Lower leg skin (tissue), 3 donors: ENCODE measurements at regions not wholly inside any gene's neighbourhood (a gene's known extent, or its start where the extent isn't known, plus 50 kb on each side); places are given as distances from the start of the nearest gene placed in this dataset.

Source experiments
- CTCF ChIP-seq, 3 donors: fragments of 450-650 bp; IDR thresholded peaks; one replicate each; pipeline ENCODE4 v1.5.1; 2016; ENCODE audit warnings: antibody characterized with exemption in 3 of 3, mild to moderate bottlenecking in 3 of 3, moderate library complexity in 2 of 3
- POLR2A ChIP-seq, 2 donors: fragments of 450-650 bp; IDR thresholded peaks; one replicate each; pipeline ENCODE4 v1.6.1; 2016 to 2017; ENCODE audit warnings: antibody characterized with exemption in 2 of 2, mild to moderate bottlenecking in 1 of 2, moderate library complexity in 1 of 2

- TF ChIP-seq CTCF (IDR thresholded peaks at IDR 0.05): no peak
- TF ChIP-seq POLR2A (IDR thresholded peaks at IDR 0.05): no peak
Observed at GRCh38 chr19:28075229-28075628, 1137.7 kb downstream of the UQCRFS1 start.
